D721Med (cell line): ENCODE measurements at regions not wholly inside any gene's neighbourhood (a gene's known extent, or its start where the extent isn't known, plus 50 kb on each side); places are given as distances from the start of the nearest gene placed in this dataset.

Experiments used
- DNase-seq: peaks from one replicate; pipeline ENCODE4 v3.0.0; 2011; ENCODE audit warnings: low spot score; ENCODE audit not compliant: insufficient read length
- FAIRE-seq: peaks from 2 replicates; lab custom pipeline; 2011; peaks lifted over from hg19 to GRCh38; lab: Jason Lieb, UNC
- TF ChIP-seq, protein P1 (sequence below): IDR thresholded peaks from 2 replicates; pipeline ENCODE4 v1.5.1; 2012; ENCODE audit warnings: mild to moderate bottlenecking, control low read depth; ENCODE audit not compliant: insufficient read depth; ENCODE audit errors: missing control alignments

DNA sequence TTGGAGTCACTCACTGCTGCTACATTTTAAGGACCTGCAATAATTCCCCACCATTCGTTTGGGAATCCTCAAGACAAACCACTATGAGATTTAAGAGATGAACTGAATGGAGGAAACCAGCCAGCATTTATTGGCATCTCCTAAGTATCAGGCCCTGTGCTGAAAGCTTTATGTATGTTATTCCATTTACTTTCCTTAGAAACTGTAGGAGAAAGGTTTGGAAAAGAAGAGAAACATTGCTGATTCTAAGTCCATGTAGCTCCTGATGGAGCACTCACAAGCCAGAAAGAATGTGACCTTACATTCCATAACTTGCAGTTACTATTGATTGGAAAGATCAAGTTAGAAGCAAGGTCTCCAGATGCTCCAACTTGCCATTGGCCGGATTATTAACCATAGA is 267.4 kb downstream of the GAS1 start:
- DNase-seq, result no peak
- TF ChIP-seq, protein P1, sequence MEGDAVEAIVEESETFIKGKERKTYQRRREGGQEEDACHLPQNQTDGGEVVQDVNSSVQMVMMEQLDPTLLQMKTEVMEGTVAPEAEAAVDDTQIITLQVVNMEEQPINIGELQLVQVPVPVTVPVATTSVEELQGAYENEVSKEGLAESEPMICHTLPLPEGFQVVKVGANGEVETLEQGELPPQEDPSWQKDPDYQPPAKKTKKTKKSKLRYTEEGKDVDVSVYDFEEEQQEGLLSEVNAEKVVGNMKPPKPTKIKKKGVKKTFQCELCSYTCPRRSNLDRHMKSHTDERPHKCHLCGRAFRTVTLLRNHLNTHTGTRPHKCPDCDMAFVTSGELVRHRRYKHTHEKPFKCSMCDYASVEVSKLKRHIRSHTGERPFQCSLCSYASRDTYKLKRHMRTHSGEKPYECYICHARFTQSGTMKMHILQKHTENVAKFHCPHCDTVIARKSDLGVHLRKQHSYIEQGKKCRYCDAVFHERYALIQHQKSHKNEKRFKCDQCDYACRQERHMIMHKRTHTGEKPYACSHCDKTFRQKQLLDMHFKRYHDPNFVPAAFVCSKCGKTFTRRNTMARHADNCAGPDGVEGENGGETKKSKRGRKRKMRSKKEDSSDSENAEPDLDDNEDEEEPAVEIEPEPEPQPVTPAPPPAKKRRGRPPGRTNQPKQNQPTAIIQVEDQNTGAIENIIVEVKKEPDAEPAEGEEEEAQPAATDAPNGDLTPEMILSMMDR, result no peak
- no peak for FAIRE-seq

DNA sequence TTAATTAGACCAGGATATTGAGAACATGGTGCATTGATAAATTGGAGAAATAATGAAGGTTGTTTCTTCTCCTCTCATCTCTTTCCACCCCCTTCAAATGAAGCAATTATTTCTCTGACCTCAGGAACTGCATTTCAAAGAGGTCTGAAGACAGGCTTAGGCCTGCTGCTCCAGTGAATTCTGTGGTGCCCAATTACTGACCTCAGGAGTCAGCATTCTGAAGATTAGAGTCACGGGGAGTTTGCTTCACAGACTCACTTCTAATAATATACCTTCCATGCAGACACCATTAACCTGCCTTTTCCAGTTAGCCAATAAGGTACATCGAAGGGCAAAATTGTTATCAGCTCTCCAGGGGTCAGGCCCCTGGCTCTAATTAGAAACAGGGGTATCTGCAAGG is 270.9 kb downstream of the GAS1 start:
- FAIRE-seq (no peak), DNase-seq (no peak)
- TF ChIP-seq, protein P1, result no peak

DNA sequence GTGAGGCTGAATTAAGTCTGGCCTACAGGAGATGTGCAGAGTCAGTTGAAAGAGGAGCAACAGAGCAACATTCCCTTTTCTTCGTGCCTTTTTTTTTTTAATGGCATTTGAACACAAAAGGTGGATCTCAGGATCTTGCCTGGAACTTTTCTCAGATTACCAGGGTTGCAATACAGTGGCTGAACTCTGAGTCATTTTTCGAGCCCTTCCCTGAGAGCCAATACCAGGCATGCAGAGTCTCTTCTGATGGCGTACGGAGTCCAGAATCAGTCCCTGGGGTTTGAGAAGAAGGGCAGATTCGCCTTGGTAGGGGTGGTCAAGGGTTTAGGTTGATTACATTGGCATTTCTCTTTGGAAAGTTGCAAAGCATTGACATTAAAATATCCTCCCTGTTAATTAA is 271.5 kb downstream of the GAS1 start:
- FAIRE-seq, result no peak
- TF ChIP-seq, protein P1, result no peak
- no peak for DNase-seq

DNA sequence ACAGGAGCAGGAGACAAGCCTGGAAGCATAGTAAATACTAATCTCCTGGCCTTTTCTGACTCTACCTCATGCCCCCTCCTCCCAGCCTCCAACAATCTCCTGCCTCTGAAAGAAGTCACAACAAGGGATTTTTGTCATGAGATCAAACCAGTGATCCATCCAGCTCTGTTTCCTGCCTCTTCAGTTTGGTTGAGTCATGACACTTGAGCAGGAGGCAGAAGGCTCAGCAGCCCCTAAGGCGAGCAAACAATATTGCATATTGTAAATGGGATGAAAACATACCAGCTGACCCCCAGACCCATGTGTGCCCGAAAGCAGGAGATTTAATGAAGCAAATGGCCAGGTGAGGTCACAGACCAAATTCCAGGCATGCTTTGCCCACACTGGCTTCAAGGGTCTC is 272.8 kb downstream of the GAS1 start:
- TF ChIP-seq, protein P1, result no peak
- FAIRE-seq (no peak), DNase-seq (no peak)

DNA sequence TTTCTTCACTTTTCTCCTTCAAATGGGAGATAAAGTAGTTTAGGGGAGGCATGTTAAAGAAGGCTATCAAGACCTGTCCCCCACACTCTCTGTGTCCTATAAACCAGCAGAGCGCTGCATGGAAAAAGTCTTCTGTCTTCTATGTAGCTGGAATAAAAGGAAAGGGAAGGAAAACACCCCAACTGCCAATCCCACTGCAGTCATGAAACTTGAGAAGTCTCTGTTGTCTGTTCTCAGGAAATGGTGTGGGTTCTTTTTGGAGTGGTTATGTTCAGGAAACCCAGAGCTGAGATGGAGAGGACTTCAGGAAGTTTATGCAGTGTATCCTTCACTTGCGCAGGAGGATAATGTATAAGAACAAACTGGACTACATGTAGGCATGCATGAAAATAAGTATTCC is 274.3 kb downstream of the GAS1 start:
- DNase-seq, result no peak
- FAIRE-seq, result no peak
- TF ChIP-seq, protein P1, result no peak

DNA sequence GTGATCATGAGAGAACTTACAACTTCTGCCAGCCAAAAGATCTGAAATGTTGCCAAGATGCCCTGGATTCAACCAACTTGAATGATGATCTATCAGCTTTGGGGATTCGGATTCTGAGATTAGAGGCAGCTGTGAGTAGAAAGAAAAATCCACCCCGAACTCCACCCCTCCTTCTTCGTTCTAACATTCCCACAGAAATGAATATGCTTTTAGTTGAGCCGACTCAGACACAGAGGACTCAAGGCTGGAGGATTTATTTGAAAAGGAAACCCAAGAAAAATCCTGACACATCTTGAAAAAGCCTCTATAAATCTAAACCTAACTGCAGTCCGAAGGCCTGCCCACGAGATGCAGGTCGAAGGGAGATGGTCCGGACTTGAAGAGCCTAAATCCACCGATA is 275.0 kb downstream of the GAS1 start:
- FAIRE-seq, result no peak
- TF ChIP-seq, protein P1, result no peak
- DNase-seq, result no peak

DNA sequence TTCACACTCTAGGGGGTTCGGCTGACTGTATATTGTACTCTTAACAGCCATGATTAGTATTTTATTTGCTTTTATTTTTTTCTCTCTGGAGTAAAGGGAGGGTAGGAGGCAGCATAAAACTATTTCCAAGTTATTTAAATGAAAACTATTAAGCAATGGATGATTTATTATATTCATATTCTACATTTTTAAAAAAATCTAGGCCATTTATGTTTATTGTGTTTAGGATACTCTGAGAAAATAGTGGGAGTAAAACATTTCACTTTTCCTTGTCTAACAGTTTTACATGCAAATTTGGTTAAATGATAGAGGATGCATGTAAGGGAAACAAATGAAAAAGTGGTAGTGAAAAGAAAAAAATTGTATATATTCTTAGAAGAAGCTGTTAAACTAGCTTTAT is 276.3 kb downstream of the GAS1 start:
- DNase-seq, result no peak
- FAIRE-seq, result no peak
- TF ChIP-seq, protein P1, result no peak
